ENCODE measurements at regions not wholly inside any gene's neighbourhood (a gene's known extent, or its start where the extent isn't known, plus 50 kb on each side); places are given as distances from the start of the nearest gene placed in this dataset.

DNA sequence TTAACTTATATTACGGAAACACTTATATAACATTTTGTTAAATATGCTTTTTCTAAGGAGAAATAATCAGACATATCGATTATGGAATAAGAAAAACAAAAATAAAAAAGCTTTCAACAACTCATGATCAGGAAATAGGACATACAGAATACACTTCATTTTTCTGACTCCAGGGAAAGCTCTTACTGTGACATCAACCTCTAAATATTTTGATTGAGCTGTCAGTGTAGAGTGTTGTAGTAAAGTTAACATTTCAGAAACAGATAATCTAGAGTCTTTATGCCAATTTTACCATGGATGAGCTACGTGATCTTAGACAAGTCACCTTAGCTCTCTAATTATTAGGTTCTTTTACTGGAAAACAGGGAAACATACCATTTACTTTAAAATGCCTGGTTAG is 218.9 kb upstream of the SORCS1 start:
- DNase-seq: no peak

DNA sequence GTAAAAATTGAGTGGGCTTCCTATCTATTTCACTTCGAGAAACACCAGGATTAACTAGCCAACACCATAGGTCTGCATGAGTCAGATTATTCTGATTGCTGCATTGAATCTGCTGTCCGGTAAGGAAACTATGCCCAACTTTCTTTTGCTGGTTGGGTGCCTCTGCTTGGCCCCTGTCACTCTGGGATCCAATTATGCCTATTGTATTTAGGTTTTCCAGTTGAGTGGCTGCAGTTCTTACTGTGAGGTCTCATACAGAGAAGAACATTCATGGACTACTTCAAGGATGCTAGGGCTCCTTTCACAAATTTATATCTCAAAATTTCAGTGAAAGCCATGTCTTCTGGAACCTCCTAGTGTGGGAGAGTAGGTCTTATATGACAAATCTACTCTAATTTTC is 215.1 kb upstream of the SORCS1 start:
- DNase-seq: no peak

DNA sequence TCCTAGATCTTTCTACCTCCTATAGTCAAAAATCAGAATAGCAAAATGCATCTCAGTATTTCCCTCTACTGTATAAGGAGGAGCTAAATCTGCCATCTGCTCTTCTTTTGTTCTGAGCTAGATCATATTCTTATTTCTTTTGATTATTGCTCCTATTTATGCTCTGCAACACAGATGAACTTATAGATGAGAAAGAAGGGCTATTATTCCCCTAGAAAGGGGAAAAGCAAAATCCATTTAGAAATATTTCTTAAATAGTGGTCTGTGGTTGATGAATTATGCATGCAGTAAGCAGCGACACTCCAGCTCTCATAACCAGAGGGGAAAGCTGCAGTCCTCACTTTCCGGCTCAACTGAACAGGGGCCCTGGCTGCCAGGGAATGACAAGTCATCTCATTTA is 207.3 kb upstream of the SORCS1 start:
- no peak for DNase-seq

DNA sequence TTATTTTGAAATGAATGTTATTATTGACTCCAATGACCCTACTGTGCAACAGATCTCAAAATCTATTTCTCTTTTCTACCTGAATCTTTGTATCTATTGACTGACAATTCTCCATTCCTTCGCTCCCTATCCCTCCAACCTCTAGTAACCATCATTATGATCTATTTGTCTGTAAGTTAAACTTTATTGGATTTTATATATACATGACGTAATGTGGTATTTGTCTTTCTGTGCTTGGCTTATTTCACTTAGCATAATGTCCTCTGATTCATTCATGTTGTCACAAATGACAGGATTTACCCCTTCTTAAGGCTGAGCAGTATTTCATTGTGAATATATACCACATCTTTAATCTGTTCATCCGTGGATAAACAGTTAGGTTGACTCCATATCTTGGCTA is 200.4 kb upstream of the SORCS1 start:
- no peak for DNase-seq

DNA sequence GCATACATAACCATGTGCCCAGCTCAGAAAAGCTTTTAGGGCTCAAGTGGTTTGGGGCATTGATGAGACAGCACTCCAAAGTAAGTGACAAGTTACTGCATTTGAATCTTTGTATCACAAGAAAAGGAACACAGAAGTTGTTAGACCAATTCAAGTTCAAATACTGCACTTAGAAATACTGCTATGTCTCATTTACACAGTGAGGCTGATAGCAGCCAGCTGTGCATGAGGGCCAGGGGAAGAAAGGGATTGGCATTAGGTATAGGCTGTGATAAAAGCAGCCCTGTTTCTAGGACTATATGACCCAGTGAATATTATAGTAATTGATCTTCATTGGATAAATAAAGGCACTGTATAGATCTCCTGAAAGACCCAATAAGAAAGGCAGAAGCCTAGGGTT is 197.8 kb upstream of the SORCS1 start:
- DNase-seq: no peak

DNA sequence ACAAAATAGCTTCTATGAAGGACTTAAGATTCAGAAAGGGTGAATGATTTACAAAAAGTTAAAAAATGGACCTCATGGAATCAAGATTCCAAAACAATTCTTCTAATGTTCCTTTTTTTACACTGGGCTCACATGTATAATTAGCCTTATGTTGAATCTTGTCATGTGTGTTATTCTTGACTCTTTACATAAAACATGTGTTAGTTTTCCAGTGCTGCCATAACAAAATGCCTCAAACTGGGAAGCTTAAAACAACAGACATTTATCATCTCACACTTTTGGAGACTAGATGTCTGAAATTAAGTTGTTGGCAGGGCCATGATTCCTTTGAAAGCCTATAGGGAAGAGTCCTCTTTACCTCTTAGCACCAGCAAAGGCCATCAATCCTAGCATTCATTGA is 192.5 kb upstream of the SORCS1 start:
- no peak for DNase-seq

DNA sequence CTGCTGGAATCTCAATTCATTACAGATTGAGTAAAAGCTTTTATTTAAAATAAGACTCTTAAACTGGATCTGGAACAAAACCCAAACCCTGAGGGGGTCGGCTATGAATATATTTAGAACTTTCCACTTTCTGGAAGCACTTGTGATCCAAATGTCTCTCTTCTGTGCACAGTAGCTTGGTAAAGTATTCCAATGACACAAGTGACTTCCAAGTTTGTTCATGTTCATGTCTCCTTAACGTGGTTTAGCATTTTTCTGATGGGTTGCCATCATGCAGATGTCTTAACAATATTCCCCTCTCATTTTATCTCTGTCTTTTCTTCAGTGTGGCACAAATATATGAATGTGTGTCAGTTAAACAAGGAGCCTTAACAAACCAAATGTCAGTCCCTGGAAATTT is 191.9 kb upstream of the SORCS1 start:
- no peak for DNase-seq

DNA sequence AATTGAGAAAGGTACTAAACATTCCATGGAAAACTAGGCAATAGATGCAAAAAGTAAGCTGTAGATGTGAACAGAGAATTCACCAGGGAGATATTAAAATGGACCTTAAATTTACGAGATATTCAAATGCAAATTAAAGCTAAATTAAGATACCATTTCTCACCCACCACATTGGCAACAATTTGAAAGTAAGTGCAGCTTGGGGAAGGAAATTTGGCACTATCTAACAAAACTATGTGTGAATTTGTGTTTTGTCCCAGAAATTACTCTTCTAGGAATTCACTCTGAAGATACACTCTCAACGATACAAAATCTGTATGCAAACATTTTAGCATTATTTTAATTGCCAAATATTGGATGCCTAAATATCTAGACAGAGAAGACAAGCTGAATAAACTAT is 178.2 kb upstream of the SORCS1 start:
- no peak for DNase-seq

DNA sequence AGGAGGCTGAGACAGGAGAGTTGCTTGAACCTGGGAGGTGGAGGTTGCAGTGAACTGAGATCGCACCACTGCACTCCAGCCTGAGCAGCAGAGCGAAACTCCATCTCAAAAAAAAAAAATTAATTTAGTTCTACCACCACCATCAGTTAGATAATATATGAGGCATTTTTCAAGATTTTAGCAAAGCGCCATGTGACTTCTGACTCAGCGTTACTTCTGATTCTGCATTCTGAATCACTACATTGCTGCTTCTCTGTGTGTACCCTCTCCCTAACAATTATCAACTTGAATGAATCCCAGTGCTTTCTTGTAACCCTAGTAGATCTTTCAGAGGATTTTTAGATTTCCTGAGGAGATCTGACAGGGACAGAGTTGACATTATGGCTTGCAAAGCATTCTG is 176.8 kb upstream of the SORCS1 start:
- no peak for DNase-seq

DNA sequence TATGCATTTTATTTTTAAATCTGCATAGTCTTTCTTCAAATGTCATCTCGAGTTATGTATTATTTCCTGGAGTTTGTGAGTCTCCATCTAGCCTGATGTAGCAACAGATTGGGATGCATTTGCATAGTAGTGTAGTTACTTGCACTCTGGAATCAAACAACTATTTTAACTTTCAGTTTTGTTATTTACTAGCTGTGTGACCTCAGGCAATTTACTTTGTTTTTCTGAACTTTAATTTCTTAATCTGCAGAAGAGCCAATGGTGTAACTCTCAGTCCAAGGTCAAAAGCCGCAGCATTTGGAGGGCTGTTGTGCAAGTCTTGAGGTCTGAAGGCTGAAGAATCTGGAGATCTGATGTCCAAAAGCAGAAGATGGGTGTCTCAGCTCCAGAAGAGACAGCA is 175.8 kb upstream of the SORCS1 start:
- DNase-seq: no peak

DNA sequence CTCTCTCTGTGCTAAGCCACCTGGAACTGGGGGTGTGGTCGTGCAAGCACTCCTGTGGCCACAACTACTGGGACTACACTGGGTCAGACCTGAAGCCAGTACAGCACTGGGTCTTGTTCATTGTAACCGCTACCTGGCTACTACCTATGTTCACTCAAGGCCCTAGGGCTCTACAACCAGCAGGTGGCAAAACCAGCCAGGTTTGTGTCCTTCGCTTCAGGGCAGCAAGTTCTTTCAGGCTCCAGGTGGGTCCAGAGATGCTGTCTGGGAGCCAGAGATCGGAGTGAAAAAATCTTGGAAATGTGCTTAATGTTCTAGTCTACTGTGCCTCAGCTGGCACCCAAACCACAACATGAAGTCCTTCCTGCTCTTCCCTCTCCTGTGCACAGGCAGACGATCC is 171.6 kb upstream of the SORCS1 start:
- no peak for DNase-seq

DNA sequence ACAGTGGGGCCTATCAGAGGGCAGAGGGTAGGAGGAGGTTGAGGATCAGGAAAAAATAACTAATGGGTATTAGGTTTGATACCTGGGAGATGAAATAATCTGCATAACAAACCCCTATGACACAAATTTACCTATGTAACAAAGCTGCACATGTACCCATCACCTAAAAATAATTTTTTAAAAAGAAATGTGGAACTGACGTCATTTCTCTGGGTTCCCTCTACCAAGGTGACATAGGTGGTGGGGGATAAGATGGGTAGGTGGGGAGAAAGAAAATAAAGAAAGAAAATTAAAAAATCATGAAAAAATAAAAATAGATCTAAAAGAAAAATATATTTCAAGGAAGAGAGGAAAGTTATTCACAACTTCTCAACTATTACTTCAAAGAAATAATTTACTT is 153.1 kb upstream of the SORCS1 start:
- no peak for DNase-seq

DNA sequence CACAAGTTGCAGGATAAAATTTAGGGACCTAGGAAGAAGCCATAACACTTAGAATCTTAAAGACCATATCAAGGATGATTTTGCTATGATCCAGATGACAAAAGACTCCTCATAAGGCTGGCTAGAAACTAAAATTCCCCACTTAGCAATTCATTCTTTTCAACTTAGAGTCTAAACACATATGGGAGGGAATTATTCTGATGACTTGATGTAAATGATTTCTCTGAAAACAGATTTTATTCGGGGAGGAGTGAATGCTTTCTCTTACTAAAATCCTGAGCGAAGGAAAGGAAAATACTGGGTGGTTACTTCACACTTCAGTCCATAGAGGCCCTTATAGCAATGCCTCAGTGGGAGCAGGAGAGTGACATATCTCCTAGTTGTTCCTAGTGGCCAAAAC is 138.7 kb upstream of the SORCS1 start:
- no peak for DNase-seq

DNA sequence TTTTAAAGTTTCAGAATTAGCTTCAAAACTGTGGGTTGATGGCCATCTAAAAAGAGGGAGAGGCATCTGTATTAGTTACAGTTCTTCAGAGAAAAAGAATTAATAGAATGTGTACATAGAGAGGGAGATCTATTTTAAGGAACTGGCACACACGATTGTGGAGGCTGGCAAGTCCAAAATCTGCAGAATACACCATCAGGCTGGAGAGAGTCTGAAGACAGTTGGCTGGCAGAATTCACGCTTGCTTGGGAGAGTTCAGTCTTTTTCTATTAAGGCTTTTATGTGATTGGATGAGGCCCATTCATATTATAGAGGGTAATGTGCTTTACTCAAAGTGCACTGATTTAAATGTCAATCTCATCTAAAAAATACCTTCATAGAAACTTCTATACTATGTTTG is 135.1 kb upstream of the SORCS1 start:
- no peak for DNase-seq

DNA sequence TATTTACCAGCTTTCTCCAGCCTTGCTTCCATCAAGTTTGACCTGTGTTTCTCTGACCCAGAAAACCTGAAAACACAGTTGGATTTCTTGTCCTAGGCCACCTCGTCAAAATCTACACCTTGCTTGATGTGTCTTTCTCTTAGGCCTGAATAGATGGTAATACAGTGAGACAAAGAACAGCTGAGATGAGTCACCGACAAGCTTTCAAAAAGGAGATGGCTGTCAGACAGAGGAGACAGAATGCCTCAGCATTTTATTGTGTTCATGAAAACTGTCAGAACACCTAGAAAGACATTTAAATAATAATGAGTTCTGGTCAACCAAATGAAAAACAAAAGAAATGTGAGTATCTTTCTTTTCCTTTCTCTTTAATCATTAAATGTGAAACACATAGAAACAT is 119.7 kb upstream of the SORCS1 start:
- DNase-seq: no peak

DNA sequence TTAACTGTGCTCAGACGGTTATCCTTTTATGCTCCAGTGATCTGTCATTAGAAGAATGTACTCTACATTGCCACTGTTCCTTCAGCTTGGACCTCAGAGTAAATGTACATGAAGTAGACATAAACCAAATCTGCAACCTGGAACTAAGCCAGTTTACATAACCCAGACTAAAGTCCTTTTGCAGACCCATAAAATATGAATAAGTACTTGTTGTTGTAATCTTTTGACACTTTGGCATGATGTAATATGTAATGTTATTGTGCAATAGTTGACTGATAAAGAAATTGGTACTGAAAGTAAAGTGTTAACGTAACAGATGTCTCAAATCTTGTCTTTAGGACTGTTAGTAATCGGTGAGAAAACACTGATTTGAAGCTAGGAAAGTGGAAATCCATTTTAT is 115.8 kb upstream of the SORCS1 start:
- DNase-seq: no peak

DNA sequence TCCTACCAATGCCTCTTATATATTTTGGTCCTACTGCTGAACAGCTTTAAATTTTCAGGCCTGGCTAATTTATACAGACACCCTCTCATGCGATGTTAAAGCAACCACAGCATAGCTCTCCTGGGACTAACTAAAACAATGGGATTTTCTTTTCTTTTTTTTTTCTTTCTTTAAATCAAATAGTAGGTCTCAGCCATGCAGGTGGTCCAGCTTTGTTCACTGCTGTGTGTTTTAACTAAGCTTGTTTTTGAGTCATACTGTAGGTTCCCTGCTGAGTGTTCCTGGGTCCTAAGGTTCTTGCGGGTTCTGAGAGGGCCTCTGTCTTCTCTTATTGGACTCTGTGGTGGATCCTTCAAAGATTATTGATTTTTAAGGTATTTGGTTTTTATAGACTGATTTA is 113.1 kb upstream of the SORCS1 start:
- DNase-seq: no peak

DNA sequence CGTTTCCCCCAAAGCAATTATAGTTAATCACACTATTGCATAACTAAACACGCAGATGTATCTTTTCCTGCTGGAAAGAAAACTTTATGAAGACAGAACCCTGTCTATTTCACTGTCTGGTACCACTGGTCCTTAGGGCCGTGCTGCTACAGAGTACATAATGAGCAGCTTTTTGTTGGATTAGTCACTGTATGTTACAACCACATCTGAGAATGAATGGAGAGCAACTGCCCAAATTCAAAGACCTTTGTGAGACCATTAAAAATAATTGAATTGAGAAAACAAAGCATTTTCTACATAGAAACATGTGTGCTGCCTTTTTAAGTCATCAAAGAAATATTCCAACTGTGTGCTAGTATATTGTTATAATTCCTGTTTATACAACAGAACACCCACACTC is 111.3 kb upstream of the SORCS1 start:
- DNase-seq: no peak

DNA sequence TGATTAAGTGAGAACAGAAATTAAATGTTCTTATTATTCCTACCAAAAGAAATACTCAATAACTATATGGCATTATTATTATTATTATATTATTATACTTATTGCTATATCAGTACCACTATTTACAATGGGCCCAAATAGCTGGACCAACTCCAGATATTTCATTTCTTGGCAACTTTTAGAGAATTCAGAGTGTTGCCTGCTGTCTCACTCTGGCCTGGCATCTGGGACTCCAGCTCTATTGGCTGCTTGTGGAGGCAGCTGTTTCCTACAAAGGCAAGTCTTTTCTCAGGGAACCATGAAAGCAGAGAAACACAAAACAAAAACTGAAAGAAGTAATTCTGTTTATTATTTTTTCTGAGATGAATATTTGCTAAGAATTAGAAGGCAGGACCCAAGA is 105.1 kb upstream of the SORCS1 start:
- DNase-seq: no peak

DNA sequence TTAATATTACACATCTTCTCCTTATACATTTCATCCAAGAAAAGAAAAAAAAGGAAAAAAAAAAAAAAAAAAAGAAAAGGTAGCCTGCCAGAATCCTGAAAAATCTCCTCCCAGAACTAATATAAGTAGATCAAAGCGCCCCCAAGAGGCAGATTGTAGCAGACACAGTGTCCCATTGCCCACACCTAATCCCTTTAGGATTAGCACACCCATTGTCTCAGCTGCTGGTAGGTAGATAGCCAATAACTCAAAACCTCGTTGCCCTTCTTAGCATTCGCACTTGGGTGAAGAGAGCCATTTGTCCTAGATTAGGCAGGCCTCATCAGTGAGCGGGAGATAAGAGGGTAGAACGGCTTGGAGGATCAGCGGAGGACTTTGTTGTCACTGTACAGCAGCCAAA is 100.2 kb upstream of the SORCS1 start:
- DNase-seq: no peak

DNA sequence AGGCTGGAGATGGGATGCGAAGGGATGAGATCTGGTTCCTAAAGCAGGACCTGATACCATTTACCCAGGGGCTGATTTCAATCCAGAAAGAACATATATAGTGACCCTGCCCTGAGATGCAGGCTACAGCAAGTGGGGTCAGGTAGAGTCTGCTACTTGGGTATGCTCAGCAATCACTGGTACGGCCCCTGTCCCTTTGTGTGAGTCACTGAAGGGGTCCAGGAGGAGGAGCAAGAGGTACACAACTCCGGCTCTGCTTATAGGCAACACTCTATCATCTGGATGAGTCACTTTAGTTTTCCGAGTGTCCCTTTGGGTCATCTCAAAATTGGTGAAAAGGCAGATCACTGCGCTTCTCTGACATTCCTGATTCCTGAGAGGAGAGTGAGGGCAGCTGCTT is 79.6 kb upstream of the SORCS1 start:
- no peak for DNase-seq

DNA sequence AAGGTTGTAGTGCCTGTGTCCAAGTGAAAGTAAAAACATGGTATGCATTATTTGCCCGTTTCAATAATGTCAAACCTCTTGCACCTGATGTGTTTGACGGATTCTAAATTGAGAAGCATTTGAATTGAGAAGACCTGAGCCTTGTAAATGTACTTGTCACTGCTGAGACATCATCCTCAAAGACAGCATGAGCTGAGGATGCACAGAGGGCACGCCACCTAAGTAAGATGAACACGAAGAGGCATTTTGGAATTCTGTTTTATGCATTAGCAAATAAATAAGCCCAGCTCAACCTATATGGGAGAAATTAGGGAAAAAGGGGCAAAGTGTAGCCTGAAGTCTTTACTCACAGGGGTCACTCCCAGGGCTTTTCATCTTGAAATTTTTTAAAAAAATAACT is 73.8 kb upstream of the SORCS1 start:
- DNase-seq: no peak

DNA sequence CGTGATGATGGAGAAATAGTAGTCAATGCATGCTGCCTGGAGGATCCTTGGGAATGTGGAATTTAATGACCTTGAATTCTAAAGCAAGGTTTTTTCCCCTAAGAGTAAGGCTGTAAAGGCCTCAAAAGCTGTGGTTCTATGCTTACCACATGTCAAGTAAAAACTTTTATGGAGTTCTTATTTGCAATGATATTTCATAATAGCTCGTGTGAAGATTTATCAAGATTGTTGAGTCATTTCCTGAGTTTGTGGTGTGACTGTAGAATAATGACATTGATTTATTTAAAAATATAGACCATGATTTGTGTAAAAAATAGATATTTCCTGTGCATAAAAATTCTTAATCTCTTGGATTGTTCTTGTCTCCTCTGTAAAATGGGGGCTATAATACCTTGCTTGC is 67.5 kb upstream of the SORCS1 start:
- no peak for DNase-seq

DNA sequence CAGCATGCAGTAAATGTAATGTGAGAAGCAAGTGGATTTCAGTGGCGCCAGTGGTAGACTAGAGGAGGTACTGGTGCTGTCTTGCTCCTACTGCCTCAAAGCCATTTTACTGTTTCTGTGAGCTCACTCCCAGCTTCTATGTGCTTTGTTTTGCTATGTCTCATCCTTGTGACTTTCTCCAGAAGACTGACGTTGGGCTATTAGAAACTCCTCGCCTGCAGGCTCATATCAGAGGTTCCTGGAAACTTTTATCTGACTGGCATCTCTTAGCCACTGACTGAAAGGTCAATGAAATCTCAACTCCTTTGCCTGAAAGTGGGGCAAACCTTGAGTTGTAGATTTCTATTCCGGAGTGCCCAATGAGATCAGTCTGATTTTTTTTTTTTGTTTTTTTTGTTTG is 66.4 kb upstream of the SORCS1 start:
- DNase-seq: no peak

DNA sequence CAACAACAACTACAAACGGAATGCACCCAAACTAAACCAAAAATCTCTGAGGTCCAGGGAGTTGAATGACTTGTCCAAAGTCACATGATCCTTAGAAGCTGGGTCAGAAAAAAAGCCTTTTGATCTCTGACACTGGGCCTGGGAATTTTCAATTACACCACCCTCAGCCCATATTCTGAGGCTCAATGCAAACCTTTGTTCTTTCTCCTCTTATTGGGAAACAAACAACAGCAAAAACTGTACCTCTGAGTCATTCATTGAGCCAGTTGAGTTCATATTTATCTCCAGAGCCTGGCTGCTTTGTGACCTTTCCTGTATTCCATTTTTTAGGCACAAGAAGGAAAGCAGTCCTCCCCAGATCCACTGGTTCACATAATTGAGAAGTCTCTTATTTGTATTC is 51.2 kb upstream of the SORCS1 start:
- DNase-seq: no peak
